ENCODE measurements at regions not wholly inside any gene's neighbourhood (a gene's known extent, or its start where the extent isn't known, plus 50 kb on each side); places are given as distances from the start of the nearest gene placed in this dataset.

GRCh38 chr9:1261266-1261665, 211.1 kb downstream of the DMRT2 start:
- Histone ChIP-seq H3K27ac (ENCODE audit: low read length) (no peak overlapping the region), H3K4me3 (ENCODE audit: low read length) (no peak overlapping the region), H3K4me1 (ENCODE audit: control insufficient read depth, insufficient read depth, low read length) (peaks cover 11% of the 10 kb centered on the region), H3K36me3 (ENCODE audit: control insufficient read depth, insufficient read depth, low read length) (no peaks in the 10 kb centered on the region), H3K27me3 (ENCODE audit: control insufficient read depth, insufficient read depth, low read length) (no peaks in the 10 kb centered on the region), H3K9me3 (replicated peaks; ENCODE audit: control insufficient read depth, low read depth, low read length) (no peaks in the 10 kb centered on the region)
- DNase-seq = peak; percentile 62
- 100% methylated on average over 1 of the region's 2 CpGs for WGBS (ENCODE audit: insufficient coverage)

GRCh38 chr9:1261879-1262766, 212.0 kb downstream of the DMRT2 start:
- Histone ChIP-seq H3K9me3 (replicated peaks; ENCODE audit: control insufficient read depth, low read depth, low read length) (no peaks in the 10 kb centered on the region), H3K36me3 (ENCODE audit: control insufficient read depth, insufficient read depth, low read length) (no peaks in the 10 kb centered on the region), H3K27me3 (ENCODE audit: control insufficient read depth, insufficient read depth, low read length) (no peaks in the 10 kb centered on the region), H3K27ac (ENCODE audit: low read length) (no peak overlapping the region), H3K4me1 (ENCODE audit: control insufficient read depth, insufficient read depth, low read length) (peaks cover 11% of the 10 kb centered on the region), H3K4me3 (ENCODE audit: low read length) (no peak overlapping the region)
- WGBS (ENCODE audit: insufficient coverage) = 69% methylated on average over 5 of the region's 6 CpGs
- peak; percentile 64 for DNase-seq

DNA sequence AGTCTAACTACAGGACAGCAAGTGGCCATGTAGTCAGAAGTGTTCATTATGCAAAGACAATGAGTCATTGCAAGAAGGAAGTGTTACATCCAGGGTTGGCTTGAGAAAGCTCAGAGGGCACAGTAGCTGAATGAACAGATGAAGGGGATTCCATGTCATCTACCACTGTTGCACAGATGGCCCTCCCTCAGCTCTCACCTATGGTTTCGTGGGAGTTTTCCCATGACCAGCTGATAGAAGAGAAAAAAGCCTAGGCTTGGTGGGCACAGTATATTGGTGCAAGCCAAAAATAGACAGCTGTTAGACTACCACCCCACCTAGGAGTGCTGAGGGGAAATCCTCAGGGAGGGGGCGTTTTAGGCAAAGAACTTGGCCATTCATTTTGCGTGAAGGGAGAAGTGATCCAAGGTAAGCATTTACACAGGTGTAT, 217.0 kb downstream of the DMRT2 start:
- 83% methylated on average over 2 of the region's 3 CpGs for WGBS (ENCODE audit: insufficient coverage)
- no peaks in the 10 kb centered on the region for H3K9me3 ChIP-seq (replicated peaks; ENCODE audit: control insufficient read depth, low read depth, low read length)
- H3K27me3 ChIP-seq (ENCODE audit: control insufficient read depth, insufficient read depth, low read length) = no peaks in the 10 kb centered on the region
- H3K27ac ChIP-seq (ENCODE audit: low read length) = no peak overlapping the region
- DNase-seq = no peak
- peaks cover 5% of the 10 kb centered on the region for H3K4me1 ChIP-seq (ENCODE audit: control insufficient read depth, insufficient read depth, low read length)
- no peak overlapping the region for H3K4me3 ChIP-seq (ENCODE audit: low read length)
- H3K36me3 ChIP-seq (ENCODE audit: control insufficient read depth, insufficient read depth, low read length) = no peaks in the 10 kb centered on the region

- no peak overlapping the region for H3K27ac ChIP-seq (ENCODE audit: low read length)
- H3K9me3 ChIP-seq (replicated peaks; ENCODE audit: control insufficient read depth, low read depth, low read length) = no peaks in the 10 kb centered on the region
- H3K27me3 ChIP-seq (ENCODE audit: control insufficient read depth, insufficient read depth, low read length) = no peaks in the 10 kb centered on the region
- no peak overlapping the region for H3K4me3 ChIP-seq (ENCODE audit: low read length)
- DNase-seq = no peak
- WGBS (ENCODE audit: insufficient coverage) = 70% methylated on average over 5 of the region's 5 CpGs
- peaks cover 2% of the 10 kb centered on the region for H3K4me1 ChIP-seq (ENCODE audit: control insufficient read depth, insufficient read depth, low read length)
- no peaks in the 10 kb centered on the region for H3K36me3 ChIP-seq (ENCODE audit: control insufficient read depth, insufficient read depth, low read length)
These were observed 217.4 kb downstream of the DMRT2 start for GRCh38 chr9:1267581-1267980.

DNA sequence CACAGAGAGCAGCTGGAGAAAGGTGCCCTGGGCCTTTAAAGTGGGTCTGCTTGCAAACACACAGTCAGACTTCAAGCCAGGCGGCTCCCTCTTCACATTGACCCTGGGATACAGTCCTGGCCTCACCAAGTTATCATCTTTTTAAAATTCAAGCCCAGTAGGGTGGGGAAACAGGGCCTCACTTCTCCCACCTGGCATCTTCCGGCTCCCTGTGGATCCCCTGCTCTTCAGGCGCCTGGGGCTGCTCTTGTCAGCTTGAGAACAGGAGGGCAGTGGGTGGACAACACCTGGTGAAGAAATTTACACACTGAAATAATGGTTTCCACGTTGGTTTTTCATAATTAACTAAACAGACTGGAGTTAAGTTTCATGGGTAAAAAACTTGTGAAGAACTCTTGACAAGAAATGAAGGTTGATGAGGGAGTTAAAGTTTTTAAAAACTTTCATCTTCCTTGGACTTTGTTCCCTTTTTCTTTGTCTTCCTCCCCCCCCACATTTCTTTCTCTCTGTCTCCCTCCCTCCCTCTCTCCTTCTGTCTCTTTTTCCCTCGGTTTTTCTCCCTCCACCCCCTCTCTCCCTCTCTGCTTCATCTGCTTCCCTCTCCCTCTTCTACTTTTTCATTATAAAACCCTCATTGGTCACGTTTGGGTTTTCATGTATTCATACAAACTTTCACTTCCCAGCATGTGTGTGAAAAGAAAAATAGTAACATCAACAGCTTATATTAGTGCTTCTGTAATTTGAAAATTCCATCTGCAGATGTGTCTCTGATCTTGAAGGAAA, 219.6 kb downstream of the DMRT2 start:
- no peaks in the 10 kb centered on the region for H3K27me3 ChIP-seq (ENCODE audit: control insufficient read depth, insufficient read depth, low read length)
- peaks cover 8% of the 10 kb centered on the region for H3K4me1 ChIP-seq (ENCODE audit: control insufficient read depth, insufficient read depth, low read length)
- H3K36me3 ChIP-seq (ENCODE audit: control insufficient read depth, insufficient read depth, low read length) = no peaks in the 10 kb centered on the region
- peak; percentile 27 for DNase-seq
- H3K27ac ChIP-seq (ENCODE audit: low read length) = no peak overlapping the region
- H3K9me3 ChIP-seq (replicated peaks; ENCODE audit: control insufficient read depth, low read depth, low read length) = no peaks in the 10 kb centered on the region
- WGBS (ENCODE audit: insufficient coverage) = 67% methylated on average over 1 of the region's 6 CpGs
- H3K4me3 ChIP-seq (ENCODE audit: low read length) = no peak overlapping the region

DNA sequence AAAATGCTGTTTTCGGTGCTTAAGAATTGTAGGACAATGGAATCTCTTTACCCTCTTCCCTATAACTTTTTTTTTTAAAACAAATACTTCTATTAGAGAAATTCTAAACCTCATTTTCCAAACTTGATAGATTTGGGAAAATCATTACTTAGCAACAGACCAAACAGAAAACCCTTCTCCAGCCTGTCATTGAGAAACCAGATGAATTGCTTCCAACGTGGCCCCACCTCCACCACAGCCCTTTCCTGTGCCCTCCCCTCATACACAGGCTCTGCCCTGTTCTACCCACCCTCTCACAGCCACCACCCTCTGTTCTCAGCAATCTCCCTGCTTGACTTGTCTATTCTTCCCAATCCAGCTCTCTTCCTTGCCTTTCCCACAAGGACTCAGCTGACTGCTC, 221.2 kb downstream of the DMRT2 start:
- Histone ChIP-seq H3K27me3 (ENCODE audit: control insufficient read depth, insufficient read depth, low read length) (no peaks in the 10 kb centered on the region), H3K4me3 (ENCODE audit: low read length) (no peak overlapping the region), H3K9me3 (replicated peaks; ENCODE audit: control insufficient read depth, low read depth, low read length) (no peaks in the 10 kb centered on the region), H3K36me3 (ENCODE audit: control insufficient read depth, insufficient read depth, low read length) (no peaks in the 10 kb centered on the region), H3K4me1 (ENCODE audit: control insufficient read depth, insufficient read depth, low read length) (peaks cover 8% of the 10 kb centered on the region), H3K27ac (ENCODE audit: low read length) (peak overlapping the region; percentile 15)
- DNase-seq = peak; percentile 62
- WGBS (ENCODE audit: insufficient coverage) = 40% methylated on average over 1 of the region's 2 CpGs

GRCh38 chr9:1271786-1272185, 221.6 kb downstream of the DMRT2 start:
- no peaks in the 10 kb centered on the region for H3K9me3 ChIP-seq (replicated peaks; ENCODE audit: control insufficient read depth, low read depth, low read length)
- no peaks in the 10 kb centered on the region for H3K36me3 ChIP-seq (ENCODE audit: control insufficient read depth, insufficient read depth, low read length)
- no CpG with 5 or more reads among the region's 2 CpGs for WGBS (ENCODE audit: insufficient coverage)
- DNase-seq = no peak
- H3K27me3 ChIP-seq (ENCODE audit: control insufficient read depth, insufficient read depth, low read length) = no peaks in the 10 kb centered on the region
- H3K27ac ChIP-seq (ENCODE audit: low read length) = peak overlapping the region; percentile 15
- no peak overlapping the region for H3K4me3 ChIP-seq (ENCODE audit: low read length)
- H3K4me1 ChIP-seq (ENCODE audit: control insufficient read depth, insufficient read depth, low read length) = peaks cover 8% of the 10 kb centered on the region

DNA sequence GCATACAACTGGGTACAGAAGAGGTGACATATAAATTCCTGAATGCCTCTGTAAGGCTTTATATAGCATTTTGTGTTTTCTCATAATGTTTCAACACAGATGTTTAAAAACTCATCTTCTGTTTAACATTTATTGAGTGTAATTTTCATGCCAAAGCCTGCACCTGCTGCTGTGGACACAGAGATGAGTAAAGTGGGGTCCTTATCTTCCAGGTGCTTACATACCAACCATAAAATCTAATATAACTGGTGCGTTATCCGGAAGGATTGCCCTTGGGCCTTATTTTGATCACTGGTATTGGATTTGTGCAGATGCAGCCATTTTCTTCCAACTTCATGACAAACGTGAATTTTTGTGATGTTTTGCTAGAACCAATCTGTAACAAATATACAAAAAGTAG, 222.3 kb downstream of the DMRT2 start:
- Histone ChIP-seq H3K27me3 (ENCODE audit: control insufficient read depth, insufficient read depth, low read length) (no peaks in the 10 kb centered on the region), H3K4me3 (ENCODE audit: low read length) (no peak overlapping the region), H3K27ac (ENCODE audit: low read length) (peak overlapping the region; percentile 31), H3K9me3 (replicated peaks; ENCODE audit: control insufficient read depth, low read depth, low read length) (no peaks in the 10 kb centered on the region), H3K36me3 (ENCODE audit: control insufficient read depth, insufficient read depth, low read length) (no peaks in the 10 kb centered on the region), H3K4me1 (ENCODE audit: control insufficient read depth, insufficient read depth, low read length) (peaks cover 7% of the 10 kb centered on the region)
- peak; percentile 31 for DNase-seq
- WGBS (ENCODE audit: insufficient coverage) = no CpG with 5 or more reads among the region's 3 CpGs

- H3K4me1 ChIP-seq (ENCODE audit: control insufficient read depth, insufficient read depth, low read length) = peaks cover 6% of the 10 kb centered on the region
- 33% methylated on average over 1 of the region's 4 CpGs for WGBS (ENCODE audit: insufficient coverage)
- no peak overlapping the region for H3K4me3 ChIP-seq (ENCODE audit: low read length)
- peak; percentile 49 for DNase-seq
- H3K27me3 ChIP-seq (ENCODE audit: control insufficient read depth, insufficient read depth, low read length) = no peaks in the 10 kb centered on the region
- no peaks in the 10 kb centered on the region for H3K36me3 ChIP-seq (ENCODE audit: control insufficient read depth, insufficient read depth, low read length)
- no peaks in the 10 kb centered on the region for H3K9me3 ChIP-seq (replicated peaks; ENCODE audit: control insufficient read depth, low read depth, low read length)
- peak overlapping the region; percentile 31 for H3K27ac ChIP-seq (ENCODE audit: low read length)
These were observed 223.7 kb downstream of the DMRT2 start for GRCh38 chr9:1273859-1274258.

GRCh38 chr9:1274334-1274733, 224.2 kb downstream of the DMRT2 start:
- DNase-seq = no peak
- no CpG with 5 or more reads among the region's 2 CpGs for WGBS (ENCODE audit: insufficient coverage)
- H3K4me3 ChIP-seq (ENCODE audit: low read length) = no peak overlapping the region
- peaks cover 6% of the 10 kb centered on the region for H3K4me1 ChIP-seq (ENCODE audit: control insufficient read depth, insufficient read depth, low read length)
- H3K36me3 ChIP-seq (ENCODE audit: control insufficient read depth, insufficient read depth, low read length) = no peaks in the 10 kb centered on the region
- no peaks in the 10 kb centered on the region for H3K27me3 ChIP-seq (ENCODE audit: control insufficient read depth, insufficient read depth, low read length)
- no peak overlapping the region for H3K27ac ChIP-seq (ENCODE audit: low read length)
- no peaks in the 10 kb centered on the region for H3K9me3 ChIP-seq (replicated peaks; ENCODE audit: control insufficient read depth, low read depth, low read length)
